AG04450 (cell line): ENCODE measurements at regions not wholly inside any gene's neighbourhood (a gene's known extent, or its start where the extent isn't known, plus 50 kb on each side); places are given as distances from the start of the nearest gene placed in this dataset.

Experiments used
- CTCF ChIA-PET: fragments of 300-600, 350-600 bp; formaldehyde crosslinking; extraction: SDS; loops from one replicate; lab custom pipeline; 2022; ENCODE audit warnings: antibody characterized with exemption, inconsistent platforms; lab: Charles Lee
- POLR2A ChIA-PET: fragments of 350-600 bp; formaldehyde crosslinking; extraction: SDS; loops from one replicate; lab custom pipeline; 2021; ENCODE audit warnings: antibody characterized with exemption, inconsistent platforms; lab: Yijun Ruan, JAX
- DNase-seq: peaks from one replicate; pipeline ENCODE4 v3.0.0-alpha.2; 2011; ENCODE audit warnings: low read depth, low spot score
- H3K27ac ChIP-seq: one replicate; pipeline ENCODE4 v1.5.1; 2012; ENCODE audit warnings: low read depth, low read length, control low read depth
- H3K27me3 ChIP-seq: one replicate; pipeline ENCODE4 v1.6.0; 2012; ENCODE audit warnings: low read length; ENCODE audit not compliant: control insufficient read depth, insufficient read depth
- H3K4me3 ChIP-seq: 2 replicates; pipeline ENCODE4 v1.5.1; 2011; ENCODE audit warnings: mild to moderate bottlenecking, low read depth, low read length, control low read depth
- H3K9me3 ChIP-seq: 2 replicates; pipeline ENCODE4 v1.5.1; 2012; ENCODE audit warnings: low read length; ENCODE audit not compliant: control insufficient read depth, insufficient read depth
- CTCF ChIP-seq: IDR thresholded peaks from 2 replicates; pipeline ENCODE4 v1.5.1; 2011; ENCODE audit warnings: low read depth, low read length, control low read depth, inconsistent platforms

GRCh38 chr12:124652661-124653060 is 85.2 kb upstream of the NCOR2 start:
- Histone ChIP-seq H3K27me3 (no peaks in the 10 kb centered on the region), H3K4me3 (no peak overlapping the region), H3K9me3 (peaks cover 15% of the 10 kb centered on the region), H3K27ac (no peak overlapping the region)
- POLR2A ChIA-PET, result no interaction called here
- TF ChIP-seq CTCF, result no peak
- DNase-seq, result no peak
- CTCF ChIA-PET, result no interaction called here

GRCh38 chr12:124651516-124652273 is 84.3 kb upstream of the NCOR2 start:
- no peaks in the 10 kb centered on the region for H3K27me3 ChIP-seq
- no peak for DNase-seq
- ChIA-PET POLR2A (no interaction called here), CTCF (no interaction called here)
- H3K4me3 ChIP-seq, result no peak overlapping the region
- no peak overlapping the region for H3K27ac ChIP-seq
- no peak for TF ChIP-seq CTCF
- peaks cover 15% of the 10 kb centered on the region for H3K9me3 ChIP-seq

GRCh38 chr12:124650912-124651311 is 83.5 kb upstream of the NCOR2 start:
- ChIA-PET POLR2A (no interaction called here), CTCF (no interaction called here)
- no peak for DNase-seq
- no peak for TF ChIP-seq CTCF
- H3K9me3 ChIP-seq, result peaks cover 15% of the 10 kb centered on the region
- no peak overlapping the region for H3K4me3 ChIP-seq
- H3K27ac ChIP-seq, result no peak overlapping the region
- H3K27me3 ChIP-seq, result no peaks in the 10 kb centered on the region

GRCh38 chr12:124648710-124649384 is 81.4 kb upstream of the NCOR2 start:
- Histone ChIP-seq H3K27ac (no peak overlapping the region), H3K9me3 (peaks cover 15% of the 10 kb centered on the region), H3K4me3 (no peak overlapping the region), H3K27me3 (peaks cover 5% of the 10 kb centered on the region)
- no peak for DNase-seq
- ChIA-PET POLR2A (no interaction called here), CTCF (no interaction called here)
- no peak for TF ChIP-seq CTCF

GRCh38 chr12:124647316-124647715 is 79.9 kb upstream of the NCOR2 start:
- Histone ChIP-seq H3K9me3 (peaks cover 15% of the 10 kb centered on the region), H3K4me3 (no peak overlapping the region), H3K27ac (no peak overlapping the region), H3K27me3 (peaks cover 7% of the 10 kb centered on the region)
- no peak for TF ChIP-seq CTCF
- DNase-seq, result no peak
- ChIA-PET CTCF (interaction anchor here (0.6 kb wide), 1 partner anchor 59 kb away, joined by 3 read pairs; no protein-coding TSS in a partner anchor), POLR2A (no interaction called here)
